ENCODE measurements at regions not wholly inside any gene's neighbourhood (a gene's known extent, or its start where the extent isn't known, plus 50 kb on each side); places are given as distances from the start of the nearest gene placed in this dataset.

GRCh38 chr11:134728186-134728585 lies 316.1 kb upstream of the B3GAT1 start:
- H3K4me3 ChIP-seq (ENCODE audit: low read length in 3 of 3): no peak overlapping the region
- no peaks in the 10 kb centered on the region for H3K27me3 ChIP-seq (ENCODE audit: control insufficient read depth, insufficient read depth, low read length)
- no peaks in the 10 kb centered on the region for H3K36me3 ChIP-seq (ENCODE audit: control insufficient read depth in 2 of 3, insufficient read depth in 3 of 3, low read length in 3 of 3)
- no peaks in the 10 kb centered on the region for H3K4me1 ChIP-seq (ENCODE audit: control insufficient read depth in 2 of 3, insufficient read depth in 2 of 3, low read depth in 1 of 3, low read length in 3 of 3)
- FAIRE-seq: no peak
- H3K9me3 ChIP-seq (ENCODE audit: control insufficient read depth in 2 of 3, insufficient read depth in 1 of 3, low read length in 3 of 3): no peaks in the 10 kb centered on the region
- H3K27ac ChIP-seq (ENCODE audit: low read depth in 2 of 2, low read length in 2 of 2): no peak overlapping the region
- no peak overlapping the region for H3K9ac ChIP-seq (ENCODE audit: low read length in 3 of 3)
- TF ChIP-seq CTCF (IDR thresholded peaks at IDR 0.05; ENCODE audit: borderline replicate concordance, extremely low read depth, insufficient read depth): no peak
- DNase-seq: no peak
- intact Hi-C loops (cut with DNase I): no loop called here

GRCh38 chr11:134727636-134728035 lies 315.6 kb upstream of the B3GAT1 start:
- intact Hi-C loops (cut with DNase I): no loop called here
- no peak for TF ChIP-seq CTCF (IDR thresholded peaks at IDR 0.05; ENCODE audit: borderline replicate concordance, extremely low read depth, insufficient read depth)
- no peak for FAIRE-seq

GRCh38 chr11:134727204-134727603 lies 315.2 kb upstream of the B3GAT1 start:
- H3K9me3 ChIP-seq (ENCODE audit: control insufficient read depth in 2 of 3, insufficient read depth in 1 of 3, low read length in 3 of 3): no peaks in the 10 kb centered on the region
- H3K4me1 ChIP-seq (ENCODE audit: control insufficient read depth in 2 of 3, insufficient read depth in 2 of 3, low read depth in 1 of 3, low read length in 3 of 3): no peaks in the 10 kb centered on the region
- no peaks in the 10 kb centered on the region for H3K27me3 ChIP-seq (ENCODE audit: control insufficient read depth, insufficient read depth, low read length)
- H3K9ac ChIP-seq (ENCODE audit: low read length in 3 of 3): no peak overlapping the region
- FAIRE-seq (no peak), DNase-seq (no peak)
- intact Hi-C loops (cut with DNase I): no loop called here
- H3K36me3 ChIP-seq (ENCODE audit: control insufficient read depth in 2 of 3, insufficient read depth in 3 of 3, low read length in 3 of 3): no peaks in the 10 kb centered on the region
- no peak overlapping the region for H3K27ac ChIP-seq (ENCODE audit: low read depth in 2 of 2, low read length in 2 of 2)
- no peak overlapping the region for H3K4me3 ChIP-seq (ENCODE audit: low read length in 3 of 3)
- no peak for TF ChIP-seq CTCF (IDR thresholded peaks at IDR 0.05; ENCODE audit: borderline replicate concordance, extremely low read depth, insufficient read depth)

More at GRCh38 chr11:134727636-134728035, 315.6 kb upstream of the B3GAT1 start:
- no peaks in the 10 kb centered on the region for H3K27me3 ChIP-seq (ENCODE audit: control insufficient read depth, insufficient read depth, low read length)
- H3K36me3 ChIP-seq (ENCODE audit: control insufficient read depth in 2 of 3, insufficient read depth in 3 of 3, low read length in 3 of 3): no peaks in the 10 kb centered on the region
- H3K4me1 ChIP-seq (ENCODE audit: control insufficient read depth in 2 of 3, insufficient read depth in 2 of 3, low read depth in 1 of 3, low read length in 3 of 3): no peaks in the 10 kb centered on the region
- no peaks in the 10 kb centered on the region for H3K9me3 ChIP-seq (ENCODE audit: control insufficient read depth in 2 of 3, insufficient read depth in 1 of 3, low read length in 3 of 3)
- H3K9ac ChIP-seq (ENCODE audit: low read length in 3 of 3): no peak overlapping the region
- no peak for DNase-seq
- no peak overlapping the region for H3K27ac ChIP-seq (ENCODE audit: low read depth in 2 of 2, low read length in 2 of 2)
- no peak overlapping the region for H3K4me3 ChIP-seq (ENCODE audit: low read length in 3 of 3)
